RPMI7951 (cell line): ENCODE measurements at regions not wholly inside any gene's neighbourhood (a gene's known extent, or its start where the extent isn't known, plus 50 kb on each side); places are given as distances from the start of the nearest gene placed in this dataset.

Experiments
- DNase-seq: peaks from one replicate; pipeline ENCODE4 v3.0.0-alpha.2; 2012; ENCODE audit warnings: low read depth

DNA sequence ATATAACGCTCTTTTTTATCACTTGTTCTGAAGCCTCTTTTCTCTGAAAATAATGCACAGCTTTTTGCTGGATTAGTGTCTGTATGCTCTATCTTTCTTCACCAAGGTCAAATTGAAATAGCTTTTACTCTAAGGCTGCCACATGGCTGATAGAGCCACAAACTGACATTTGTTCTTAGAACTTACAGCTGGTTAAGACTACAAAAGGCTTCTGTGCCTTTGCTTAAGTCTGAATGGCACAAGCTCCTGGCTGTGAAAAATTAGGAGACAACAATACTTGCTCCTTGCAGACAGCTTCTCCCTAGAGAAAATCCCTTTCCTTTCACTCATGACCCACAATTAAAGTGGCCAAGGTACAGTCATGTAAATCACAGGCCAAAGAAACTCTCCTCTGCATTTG lies 515.3 kb downstream of the DSC3 start:
- no peak for DNase-seq

DNA sequence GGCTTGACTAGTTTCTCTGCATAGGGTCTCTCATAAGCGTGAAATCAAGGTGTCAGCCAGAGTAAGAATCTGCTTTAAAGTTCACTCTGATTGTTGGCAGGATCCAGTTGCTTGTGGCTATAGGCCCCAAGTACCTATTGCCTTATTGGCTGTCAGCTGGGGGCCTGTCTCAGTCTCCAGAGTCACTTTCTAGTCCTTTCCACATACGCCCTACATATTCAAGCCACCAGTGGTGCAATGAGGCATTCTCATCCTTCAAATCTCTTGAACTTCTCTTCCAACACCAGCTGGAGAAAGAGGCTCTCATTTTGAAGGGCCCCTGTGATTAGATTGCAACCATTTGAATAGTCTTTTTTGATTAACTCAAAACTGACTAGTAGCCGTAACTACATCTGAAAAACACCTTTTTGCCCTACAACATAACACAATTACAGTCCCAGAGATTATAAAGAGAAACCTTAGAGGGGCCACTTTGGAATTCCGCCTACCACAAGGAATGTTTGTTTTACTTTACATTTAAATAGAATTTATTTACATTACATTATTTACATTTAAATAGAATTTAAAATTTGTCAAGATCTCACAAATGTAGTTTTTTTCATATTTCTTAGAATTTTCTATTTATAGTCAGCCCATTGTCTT lies 520.1 kb downstream of the DSC3 start:
- DNase-seq: no peak

DNA sequence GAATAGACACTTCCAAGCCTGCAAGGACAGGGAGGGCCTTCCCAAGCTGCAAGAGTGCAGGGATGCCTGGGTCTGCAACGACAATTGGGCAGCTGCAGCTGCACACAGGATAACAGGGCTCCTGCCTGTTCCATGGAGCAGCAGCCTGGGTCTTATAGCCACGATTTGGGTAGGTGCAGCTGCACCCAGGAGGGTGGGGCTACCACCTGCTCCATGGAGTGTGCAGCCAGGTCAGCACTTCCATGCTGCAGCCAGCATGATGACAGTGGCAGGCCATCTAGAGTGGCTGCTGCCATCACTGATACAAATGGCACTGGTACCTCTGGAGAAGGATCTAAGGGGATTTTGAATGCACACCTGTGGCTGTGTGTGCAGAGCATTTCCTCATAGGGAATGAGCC lies 528.5 kb downstream of the DSC3 start:
- DNase-seq: no peak

DNA sequence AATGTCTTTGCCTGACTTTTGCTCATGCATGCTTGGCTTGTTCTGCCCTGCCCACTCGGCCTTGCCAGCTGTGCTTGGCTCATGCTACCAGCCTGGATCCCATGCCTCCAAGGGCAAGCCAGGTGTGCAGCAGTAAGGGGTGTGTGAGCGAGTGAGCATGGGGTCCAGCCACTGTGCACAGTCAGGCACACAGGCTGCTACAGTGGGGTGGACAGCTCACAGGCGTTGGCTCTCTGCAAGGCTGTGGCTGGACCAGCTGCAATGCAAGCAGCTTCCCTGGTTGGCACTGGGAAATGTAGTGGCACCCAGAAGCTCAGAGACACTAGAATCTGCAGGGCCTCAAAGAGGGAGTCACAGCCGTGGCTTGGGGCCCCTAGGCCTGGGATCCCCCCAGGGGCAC lies 529.7 kb downstream of the DSC3 start:
- no peak for DNase-seq

DNA sequence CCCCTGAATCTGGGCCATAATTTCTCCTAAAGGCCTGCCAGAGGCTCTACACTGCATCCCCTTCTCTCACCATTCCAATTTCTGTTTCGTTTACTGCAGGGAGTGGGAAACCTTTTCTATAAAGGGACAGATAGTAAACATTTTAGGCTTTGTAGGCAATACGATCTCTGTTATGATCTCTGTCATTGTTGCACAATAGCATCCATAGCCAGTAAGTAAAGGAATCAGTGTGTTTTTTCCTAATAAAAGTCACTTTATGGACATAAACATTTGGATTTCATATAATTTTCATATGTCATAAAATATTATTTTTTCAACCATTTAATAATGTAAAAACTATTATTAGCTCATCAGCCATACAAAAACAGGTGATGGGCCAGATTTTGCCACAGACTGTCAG lies 531.7 kb downstream of the DSC3 start:
- DNase-seq: no peak

DNA sequence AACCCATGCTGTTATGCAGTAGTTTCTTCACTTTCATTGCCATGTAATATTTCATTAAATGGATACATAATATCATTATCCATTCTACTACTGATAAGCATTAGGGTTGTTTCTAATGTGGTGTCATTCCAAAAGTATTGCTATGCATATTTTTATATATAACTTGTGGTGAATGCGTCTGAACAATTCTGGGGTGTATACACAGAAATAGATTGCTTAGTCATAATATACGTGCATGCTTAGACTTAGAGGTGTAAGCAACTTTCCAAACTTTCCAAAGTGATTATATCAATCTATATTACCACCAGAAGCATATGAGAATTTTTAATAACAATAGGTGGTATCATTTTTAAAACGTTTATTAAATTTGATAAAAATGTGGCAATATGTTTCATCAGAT lies 540.9 kb downstream of the DSC3 start:
- DNase-seq: no peak

DNA sequence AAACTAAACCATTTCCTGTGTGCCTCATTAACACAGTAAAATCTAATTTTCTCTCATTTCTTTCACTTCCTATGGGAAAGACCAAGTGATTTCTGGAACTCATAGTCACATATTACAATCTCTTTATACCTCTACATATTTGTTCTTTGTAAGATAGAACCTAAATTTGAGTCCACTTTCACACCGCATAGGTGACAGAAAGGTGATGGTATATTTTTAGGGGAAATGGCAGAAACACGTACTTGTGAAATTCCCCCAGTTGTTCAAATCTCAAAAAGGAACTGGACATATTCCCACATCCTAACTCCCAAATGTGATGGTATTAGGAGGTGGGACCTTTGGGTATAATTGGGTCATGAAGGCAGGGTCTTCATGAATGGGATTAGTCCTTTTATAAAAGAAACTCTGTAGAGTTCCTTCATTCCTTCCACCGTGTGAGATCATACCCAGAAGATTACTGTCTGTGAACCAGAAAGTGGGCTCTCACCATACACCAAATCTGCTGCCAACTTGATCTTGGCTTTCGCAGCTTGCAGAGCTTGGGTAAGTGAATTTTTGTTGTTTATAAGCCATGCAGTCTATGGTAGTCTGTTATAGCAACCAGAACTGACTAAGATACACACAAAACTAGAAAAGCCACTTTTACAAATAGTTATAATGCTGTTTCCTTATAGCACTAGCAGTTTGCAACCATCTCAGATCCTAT lies 542.1 kb downstream of the DSC3 start:
- DNase-seq: no peak

DNA sequence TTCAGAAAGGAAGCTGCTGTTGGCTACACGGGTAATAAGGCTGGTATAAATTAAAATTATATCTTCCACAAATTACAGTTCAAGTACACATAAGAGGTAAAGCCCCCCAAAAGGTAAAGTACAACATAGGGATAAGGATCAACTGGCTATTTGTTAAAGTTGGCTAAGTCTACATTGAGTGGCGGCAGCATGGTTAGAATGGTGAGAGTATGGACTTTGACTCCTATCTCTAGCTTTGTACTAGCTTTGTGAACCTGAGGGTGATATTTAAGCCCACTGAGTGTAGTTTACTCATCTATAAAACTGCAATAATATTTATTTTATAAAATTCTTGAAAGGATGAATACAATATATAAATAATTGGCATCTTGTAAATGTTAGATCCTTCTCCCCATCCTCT lies 542.8 kb downstream of the DSC3 start:
- DNase-seq: no peak

DNA sequence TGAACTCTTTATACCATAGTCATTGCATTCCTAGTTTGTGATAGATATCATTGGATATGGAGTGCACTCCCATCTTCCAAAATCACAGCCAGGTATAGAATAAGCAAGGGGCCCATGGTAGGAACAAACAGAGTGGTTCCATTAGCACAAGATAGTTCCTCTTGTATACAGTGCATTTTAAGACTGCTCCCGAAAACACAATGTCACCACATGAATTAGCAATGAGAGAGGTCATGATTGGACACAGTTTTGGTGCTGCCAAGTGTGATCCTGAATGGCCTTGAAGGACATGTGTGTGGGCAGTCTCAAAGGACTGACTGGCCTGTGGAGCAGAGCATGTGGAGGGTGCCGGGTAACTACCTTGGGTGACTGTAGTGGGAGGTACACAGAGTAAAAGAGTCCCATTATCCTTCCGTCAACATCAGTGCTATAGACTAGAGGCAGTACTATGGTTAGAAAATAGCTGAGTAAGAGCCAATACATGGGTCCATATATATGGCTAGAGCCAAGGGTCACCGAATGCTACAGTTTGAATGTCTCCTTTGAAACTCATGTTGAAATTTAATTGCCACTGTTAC lies 549.9 kb downstream of the DSC3 start:
- DNase-seq: no peak

DNA sequence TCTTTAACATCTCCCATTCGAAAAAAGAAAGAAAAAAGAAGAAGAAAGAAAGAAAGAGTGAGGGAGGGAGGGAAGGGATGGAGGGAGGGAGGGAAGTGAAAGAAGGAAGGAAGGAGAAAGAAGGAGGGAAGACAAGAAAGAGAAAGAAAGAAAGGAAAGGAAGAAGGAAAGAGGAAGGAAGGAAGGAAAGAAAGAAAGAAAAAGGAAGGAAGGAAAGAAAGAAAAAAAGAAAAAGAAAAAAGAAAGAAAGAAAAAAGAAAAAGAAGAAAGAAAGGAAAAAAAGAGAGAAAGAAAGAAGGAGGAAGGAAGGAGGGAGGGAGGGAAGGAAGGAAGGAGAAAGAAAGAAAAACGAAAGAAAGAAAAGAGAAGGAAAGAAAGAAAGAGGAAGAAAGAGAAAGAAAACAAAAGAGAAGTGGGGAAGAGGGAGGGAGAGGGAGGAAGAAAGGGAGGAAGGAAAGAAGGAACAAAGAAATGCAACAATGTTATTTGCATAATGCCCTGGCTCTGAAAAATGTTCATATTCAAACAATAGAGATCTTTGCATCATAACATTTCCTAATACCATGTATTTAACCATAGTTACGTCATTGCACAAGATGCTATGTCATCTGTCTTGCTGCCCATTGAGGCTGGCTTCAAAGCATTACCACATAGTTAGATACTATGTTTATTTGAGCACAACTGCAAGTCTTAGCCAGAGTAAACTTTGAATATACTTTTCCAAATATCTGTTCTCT lies 550.6 kb downstream of the DSC3 start:
- DNase-seq: no peak

DNA sequence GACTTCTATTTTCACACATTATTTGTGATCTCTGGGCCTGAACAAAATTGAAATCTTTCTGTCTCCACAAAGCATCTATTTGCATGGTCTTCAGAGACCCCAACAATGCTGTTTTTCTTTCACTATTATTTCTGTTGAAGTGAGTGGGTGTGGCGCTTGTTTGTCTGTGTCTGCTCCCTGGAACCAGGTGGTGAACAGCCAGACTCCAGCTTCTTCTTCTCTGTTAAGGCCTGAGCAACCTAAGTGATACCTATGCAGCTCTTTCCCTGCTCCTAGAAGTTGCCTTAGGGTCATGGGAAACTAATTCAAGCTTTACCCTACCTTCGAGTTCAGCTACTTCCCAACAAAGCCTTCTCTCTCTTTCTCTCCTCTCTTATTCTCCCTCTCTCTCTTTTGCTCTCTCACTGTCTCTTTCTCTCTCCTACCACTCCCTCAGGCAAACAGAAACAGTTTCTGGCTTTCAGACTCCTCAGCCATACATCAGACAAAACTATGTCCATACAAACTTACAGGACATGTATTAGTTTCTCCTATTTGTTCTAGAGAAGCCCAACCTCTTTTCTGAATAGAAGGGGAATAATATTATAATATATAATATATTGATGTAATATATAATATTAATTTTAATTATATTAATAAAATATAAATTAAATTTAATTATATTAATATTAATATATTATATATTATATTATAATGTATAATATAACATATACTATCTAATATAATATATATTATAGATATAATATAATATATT lies 552.5 kb downstream of the DSC3 start:
- DNase-seq: no peak

DNA sequence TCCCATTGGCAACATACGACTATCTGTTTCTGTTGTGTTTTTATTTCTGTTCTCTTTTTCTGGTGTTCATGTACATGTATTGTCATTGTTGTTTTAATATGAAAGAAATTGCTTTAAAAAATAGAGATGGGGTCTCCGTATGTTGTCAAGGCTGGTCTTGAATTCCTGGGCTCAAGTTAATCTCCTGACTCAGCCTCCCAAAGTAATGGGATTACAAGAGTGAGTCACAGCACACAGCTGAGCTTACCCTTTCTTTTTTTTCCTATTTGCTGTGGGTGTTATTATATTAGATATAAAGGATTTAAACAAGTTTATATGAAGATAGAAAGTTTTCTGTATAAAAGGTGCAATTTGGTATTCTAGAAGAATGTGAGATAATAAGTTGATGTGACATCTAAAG lies 554.6 kb downstream of the DSC3 start:
- no peak for DNase-seq

DNA sequence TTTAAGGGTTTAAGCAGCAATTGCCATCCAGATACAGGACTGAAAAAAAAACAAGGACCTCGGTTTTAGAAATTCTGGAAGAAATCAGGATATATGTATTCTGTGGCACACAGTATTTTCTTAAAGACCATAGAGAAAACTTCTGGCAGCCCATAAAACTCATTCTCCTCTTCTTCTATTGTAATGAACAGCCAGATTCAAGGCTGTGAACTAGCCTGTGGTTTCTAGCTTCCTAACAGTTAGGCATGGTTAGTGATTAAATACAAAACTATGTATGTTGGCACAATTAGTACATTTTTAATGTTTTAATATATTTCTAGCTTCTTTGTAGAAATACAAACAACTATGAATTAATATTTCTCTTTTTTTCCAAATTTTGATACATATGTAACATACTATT lies 555.7 kb downstream of the DSC3 start:
- no peak for DNase-seq

DNA sequence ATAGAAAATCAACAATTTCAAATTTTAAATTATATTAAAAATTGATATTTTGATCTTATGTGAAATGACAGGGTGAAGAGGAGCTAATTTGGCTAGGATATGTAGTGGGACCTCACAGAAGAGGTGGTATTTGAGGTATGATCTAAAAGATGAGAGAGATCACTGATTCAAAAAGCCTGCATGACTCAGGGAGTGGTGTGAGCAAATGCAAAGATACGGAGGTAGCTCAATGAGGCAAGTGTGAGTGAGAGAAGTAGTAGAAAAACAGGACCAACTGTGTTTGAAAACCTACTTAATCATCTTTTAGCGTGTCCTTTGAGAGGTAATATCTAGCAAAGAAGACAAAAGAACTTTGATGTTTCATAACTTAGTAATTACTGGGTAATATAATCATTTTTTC lies 557.5 kb downstream of the DSC3 start:
- DNase-seq: no peak

DNA sequence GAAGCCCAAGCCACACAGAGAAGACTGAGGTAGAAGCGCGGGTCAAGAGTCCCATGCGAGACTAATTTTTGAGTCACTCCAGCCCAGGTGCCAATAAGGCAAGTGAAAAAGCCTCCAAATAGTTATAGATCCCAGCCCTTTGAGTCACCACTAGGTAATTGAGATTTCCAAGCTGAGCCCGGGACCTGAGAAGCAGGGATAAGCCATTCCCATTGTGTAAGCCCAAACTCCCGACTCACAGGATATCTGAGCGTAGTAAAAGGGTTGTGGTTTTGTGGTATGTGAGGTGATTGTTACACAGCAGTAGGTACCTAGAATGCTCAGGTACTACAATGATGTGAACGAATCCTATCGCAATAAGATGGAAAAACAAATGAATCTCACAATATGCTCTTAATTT lies 560.7 kb downstream of the DSC3 start:
- no peak for DNase-seq

DNA sequence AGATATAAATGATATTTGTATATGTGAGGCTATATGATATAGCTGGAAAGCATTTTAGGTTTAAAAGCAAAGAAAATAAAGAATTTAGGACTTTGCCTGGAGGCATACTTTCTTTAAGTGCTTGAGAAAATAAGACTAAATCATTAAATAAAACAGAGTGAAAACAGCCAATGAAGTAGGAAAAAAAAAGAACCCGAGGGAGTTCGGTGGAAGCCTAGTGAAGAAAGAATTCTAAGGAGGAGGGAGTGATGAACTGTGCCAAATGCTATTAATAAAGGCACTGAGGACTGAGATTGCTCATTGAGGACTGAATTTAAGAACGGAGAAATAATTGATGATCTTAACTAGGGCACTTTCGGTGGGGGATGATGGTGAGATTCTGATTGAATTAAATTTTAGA lies 573.5 kb downstream of the DSC3 start:
- DNase-seq: no peak

DNA sequence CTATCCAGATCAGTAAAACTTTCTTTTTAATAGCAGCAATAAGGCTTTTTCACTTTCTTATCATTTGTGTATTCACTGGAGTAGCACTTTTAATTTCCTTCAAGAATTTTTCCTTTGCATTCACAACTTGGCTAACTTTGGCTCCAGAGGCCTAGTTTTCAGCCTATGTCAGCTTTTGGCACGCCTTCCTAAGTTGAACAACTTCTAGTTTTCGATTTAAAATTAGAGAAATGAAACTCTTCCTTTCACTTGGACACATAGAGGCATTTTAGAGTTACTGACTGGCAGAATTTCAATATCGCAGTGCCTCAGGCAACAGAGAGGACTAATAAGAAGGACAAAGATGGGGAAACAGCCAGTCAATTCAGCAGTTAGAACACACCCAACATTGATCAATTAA lies 577.4 kb downstream of the DSC3 start:
- DNase-seq: no peak

DNA sequence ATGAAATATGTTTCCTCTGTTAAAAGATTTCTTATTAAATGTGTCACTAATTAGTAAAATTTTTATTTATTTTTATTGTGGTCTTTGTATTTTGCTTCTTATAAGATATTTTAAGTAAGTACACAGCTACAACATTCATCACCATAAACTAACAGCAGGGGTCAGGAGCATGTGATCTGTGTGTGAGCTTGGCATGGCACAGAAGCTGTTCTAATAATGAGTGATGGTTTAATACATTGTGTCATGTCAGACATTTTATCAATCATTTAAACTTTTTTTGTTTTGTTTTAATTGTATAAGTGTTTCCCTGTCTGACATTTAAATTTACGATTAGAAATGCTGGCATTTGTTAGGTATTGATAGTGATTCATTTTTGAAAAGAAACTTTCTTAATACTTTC lies 585.4 kb downstream of the DSC3 start:
- DNase-seq: no peak

DNA sequence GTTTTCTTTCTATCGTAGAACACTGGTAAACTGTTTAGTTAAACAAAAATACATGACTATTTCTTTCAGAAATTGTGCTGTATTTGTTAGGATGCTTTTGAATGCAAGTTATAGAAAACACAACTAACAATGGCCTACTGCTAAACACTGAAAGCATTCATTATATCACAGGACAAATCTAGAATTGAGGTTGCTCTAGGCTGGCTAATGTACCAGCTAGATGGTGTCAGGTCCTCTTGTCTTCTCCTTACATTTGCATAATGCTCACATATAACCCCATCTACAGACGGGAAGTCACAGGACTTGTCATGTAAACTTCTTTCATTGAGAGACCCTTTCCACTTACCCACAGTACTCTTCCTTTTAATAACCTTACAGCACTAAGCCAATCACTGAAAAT lies 586.8 kb downstream of the DSC3 start:
- DNase-seq: no peak

DNA sequence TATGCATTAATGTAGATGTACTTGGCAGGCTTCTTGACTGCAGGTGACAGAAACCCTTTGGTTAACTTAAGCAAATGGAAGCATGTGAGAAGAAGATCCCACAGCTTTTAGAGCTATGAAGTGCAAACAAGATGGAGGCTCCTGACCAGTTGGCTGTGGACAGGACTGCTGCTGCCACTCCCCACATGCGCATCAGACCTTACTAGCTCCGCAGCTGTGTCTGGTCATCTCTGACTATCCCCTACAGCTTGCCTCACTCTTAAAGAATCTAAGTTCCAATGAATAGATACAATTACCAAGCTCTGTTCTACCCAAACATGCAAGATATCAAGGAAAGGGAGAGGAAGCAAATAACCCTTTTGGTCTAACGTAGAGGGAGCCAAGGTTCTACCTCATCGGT lies 587.6 kb downstream of the DSC3 start:
- DNase-seq: no peak

DNA sequence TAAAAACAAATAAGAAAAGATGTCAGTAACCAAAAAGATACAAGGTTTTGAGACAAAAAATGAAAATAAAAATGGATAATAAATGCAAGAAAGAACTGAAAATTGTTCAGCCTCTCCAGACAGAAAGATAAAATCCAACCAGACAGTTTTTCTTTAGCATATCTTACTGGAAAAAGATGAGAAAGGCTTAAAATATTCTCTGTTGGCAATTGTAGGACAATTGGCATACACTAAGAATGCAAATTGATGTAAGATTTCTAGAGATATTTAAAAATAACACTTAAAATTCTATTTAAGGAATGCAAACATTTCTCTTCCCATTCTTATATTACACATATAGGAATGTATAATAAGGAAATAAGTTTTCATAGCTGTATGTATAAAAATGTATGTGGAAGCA lies 590.6 kb downstream of the DSC3 start:
- DNase-seq: no peak

DNA sequence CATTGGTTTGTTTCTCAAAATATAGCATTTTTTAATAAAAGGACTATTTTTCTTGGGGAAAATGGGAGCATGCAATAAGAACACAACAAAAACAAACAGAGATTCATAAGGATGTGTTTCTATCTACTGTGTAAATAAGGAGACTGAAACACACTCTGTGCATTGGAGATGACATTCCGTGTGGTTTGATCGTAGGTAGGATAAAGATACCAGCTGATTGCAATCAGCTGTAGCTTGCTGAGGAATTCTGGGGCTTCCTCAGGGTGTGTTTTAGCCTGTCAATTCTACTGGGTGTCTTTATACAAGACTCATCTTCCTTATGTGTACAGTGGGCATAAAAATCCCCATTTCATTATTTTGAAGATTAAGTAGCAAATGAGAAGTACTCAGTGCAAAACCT lies 591.6 kb downstream of the DSC3 start:
- no peak for DNase-seq
